GM10266 (cell line): ENCODE measurements at regions not wholly inside any gene's neighbourhood (a gene's known extent, or its start where the extent isn't known, plus 50 kb on each side); places are given as distances from the start of the nearest gene placed in this dataset.

Experiments used
- DNase-seq: peaks from one replicate; pipeline ENCODE4 v3.0.0; 2012; ENCODE audit errors: extremely low spot score
- CTCF ChIP-seq: IDR thresholded peaks from 2 replicates; pipeline ENCODE4 v1.5.1; 2012; ENCODE audit warnings: mild to moderate bottlenecking, low read depth; ENCODE audit not compliant: control insufficient read depth, insufficient read depth; ENCODE audit errors: missing control alignments

- DNase-seq: no peak
- TF ChIP-seq CTCF: no peak
Measured at GRCh38 chr4:154004016-154004415, 215.1 kb upstream of the SFRP2 start.

- TF ChIP-seq CTCF: no peak
- DNase-seq: no peak
Measured at GRCh38 chr4:154003378-154003777, 214.5 kb upstream of the SFRP2 start.

- no peak for DNase-seq
- TF ChIP-seq CTCF: no peak
Measured at GRCh38 chr4:154001193-154001592, 212.3 kb upstream of the SFRP2 start.

GRCh38 chr4:153997516-153997915, 208.6 kb upstream of the SFRP2 start:
- DNase-seq: no peak
- no peak for TF ChIP-seq CTCF

GRCh38 chr4:153989505-153989904, 200.6 kb upstream of the SFRP2 start:
- TF ChIP-seq CTCF: no peak
- no peak for DNase-seq

- no peak for TF ChIP-seq CTCF
- DNase-seq: no peak
Measured at GRCh38 chr4:153988492-153989363, 199.8 kb upstream of the SFRP2 start.

GRCh38 chr4:153987291-153987690, 198.4 kb upstream of the SFRP2 start:
- no peak for DNase-seq

More at GRCh38 chr4:153987291-153987690, 198.4 kb upstream of the SFRP2 start:
- TF ChIP-seq CTCF: no peak
